ENCODE measurements at regions not wholly inside any gene's neighbourhood (a gene's known extent, or its start where the extent isn't known, plus 50 kb on each side); places are given as distances from the start of the nearest gene placed in this dataset.

- no peak for DNase-seq
Measured at GRCh38 chr13:33373624-33374023, 88.1 kb upstream of the STARD13 start.

- DNase-seq: no peak
Measured at GRCh38 chr13:33375421-33375820, 89.9 kb upstream of the STARD13 start.

GRCh38 chr13:33376212-33376611 is 90.7 kb upstream of the STARD13 start:
- no peak for DNase-seq

GRCh38 chr13:33377411-33377810 is 91.9 kb upstream of the STARD13 start:
- no peak for DNase-seq

DNA sequence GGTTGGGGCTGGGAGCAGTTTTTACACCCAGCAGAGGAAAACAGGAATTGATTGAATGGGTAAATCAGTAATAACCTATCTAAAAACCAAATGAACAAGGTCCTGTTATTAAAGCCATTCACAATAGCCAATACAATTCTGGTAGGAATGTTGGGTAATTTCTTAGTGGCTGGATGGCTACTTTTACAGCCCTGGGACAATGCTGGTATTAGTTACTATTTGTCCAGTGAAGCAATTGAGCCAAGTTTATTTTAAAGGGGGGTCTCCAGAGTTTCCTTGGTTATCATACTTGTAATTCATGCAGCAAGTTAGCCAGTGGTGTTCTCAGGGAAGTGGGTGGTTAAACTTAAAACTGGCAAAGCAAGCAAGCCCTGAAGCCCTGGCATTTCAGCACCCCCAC is 92.3 kb upstream of the STARD13 start:
- no peak for DNase-seq

DNA sequence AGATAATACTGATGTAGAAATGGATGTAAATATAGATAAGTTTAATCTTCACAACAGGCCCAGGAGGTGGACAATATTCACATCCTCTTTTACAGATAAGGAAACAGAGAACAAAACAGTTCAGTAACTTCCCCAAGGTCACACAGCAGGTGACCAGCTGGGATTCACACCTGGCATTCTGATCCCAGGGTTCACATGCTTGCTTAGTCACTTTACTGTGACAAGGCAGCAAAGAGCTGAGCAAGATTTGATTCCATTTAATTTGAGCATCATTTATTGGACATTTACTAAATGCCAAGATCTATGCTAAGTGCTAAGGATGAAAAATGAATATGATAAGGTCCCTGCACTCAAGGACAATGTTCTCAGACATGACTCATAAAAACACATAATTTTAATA is 94.1 kb upstream of the STARD13 start:
- DNase-seq: no peak

- DNase-seq: no peak
Measured at GRCh38 chr13:33380487-33381079, 95.0 kb upstream of the STARD13 start.

- no peak for DNase-seq
Measured at GRCh38 chr13:33381180-33381579, 95.6 kb upstream of the STARD13 start.

- no peak for DNase-seq
Measured at GRCh38 chr13:33381906-33382305, 96.4 kb upstream of the STARD13 start.

DNA sequence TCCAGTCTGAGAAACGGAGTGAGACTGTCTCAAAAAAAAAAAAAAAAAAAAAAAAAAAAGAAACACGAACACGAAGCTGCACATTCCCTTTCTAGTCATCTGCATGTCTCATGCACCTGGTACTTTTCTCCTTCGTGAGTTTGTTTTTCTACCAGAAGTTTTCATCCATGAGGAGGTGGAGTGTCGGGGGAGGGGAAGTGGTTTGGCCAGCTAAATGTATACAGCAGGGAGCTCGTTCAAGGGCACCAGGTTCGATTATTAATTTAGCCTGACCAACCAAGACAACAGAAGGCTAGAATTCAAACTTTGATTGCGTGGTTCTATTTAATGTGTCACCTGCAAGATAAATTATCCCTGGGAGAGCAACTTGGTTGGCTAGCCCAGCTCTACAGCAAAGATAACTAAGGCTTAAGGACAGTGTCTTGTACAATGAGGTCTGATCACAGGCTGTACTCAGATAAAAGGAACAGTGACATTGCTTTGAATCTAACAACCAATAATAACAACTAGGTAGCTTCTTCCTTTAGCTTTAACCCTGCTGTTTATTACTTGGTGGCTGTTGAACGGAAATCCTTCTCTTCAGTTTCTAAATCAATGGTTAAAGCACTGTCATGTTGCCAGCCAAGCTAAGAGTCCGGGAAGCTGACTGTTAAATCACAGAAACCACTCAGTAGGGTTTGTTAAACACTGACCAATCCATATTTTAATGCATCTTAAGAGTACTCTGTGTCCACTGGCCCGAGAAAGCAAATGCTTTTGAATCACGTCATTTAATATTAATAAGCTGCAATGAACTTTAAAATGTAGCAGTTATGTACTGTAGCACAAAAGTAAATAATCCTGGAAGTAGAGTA is 98.4 kb upstream of the STARD13 start:
- no peak for DNase-seq

- DNase-seq: no peak
Measured at GRCh38 chr13:33388286-33388998, 102.9 kb upstream of the STARD13 start.

- DNase-seq: no peak
Measured at GRCh38 chr13:33392794-33393405, 107.3 kb upstream of the STARD13 start.

DNA sequence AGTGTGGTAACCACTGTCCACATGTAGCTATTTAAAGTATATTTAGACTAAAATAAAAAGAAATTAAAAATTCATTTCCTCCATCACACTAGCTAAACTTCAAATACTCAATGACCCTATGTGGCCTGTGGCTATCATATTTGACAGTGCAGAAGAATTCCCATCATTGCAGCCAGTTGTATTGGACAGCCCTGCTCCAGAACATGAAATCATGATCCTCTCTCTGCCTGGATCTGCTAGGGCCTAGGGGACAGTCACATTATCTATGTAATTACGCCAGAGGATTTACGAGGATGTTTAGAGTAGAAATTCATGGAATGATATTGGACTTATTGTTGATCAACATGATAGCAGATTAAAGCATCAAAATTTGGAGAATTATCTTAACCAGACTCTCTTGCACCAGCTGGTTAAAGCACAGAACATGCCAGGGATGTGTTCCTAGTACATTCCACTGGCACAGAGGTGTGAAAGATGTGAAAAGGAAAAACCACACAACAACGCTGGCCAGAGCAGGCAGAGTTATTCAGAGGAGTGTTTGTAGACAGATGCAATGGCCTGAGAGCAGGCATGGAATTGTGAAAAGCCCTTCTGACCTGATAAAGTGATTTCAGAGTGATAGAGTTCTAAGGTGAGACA is 108.9 kb upstream of the STARD13 start:
- no peak for DNase-seq

GRCh38 chr13:33401238-33401637 is 115.7 kb upstream of the STARD13 start:
- no peak for DNase-seq

DNA sequence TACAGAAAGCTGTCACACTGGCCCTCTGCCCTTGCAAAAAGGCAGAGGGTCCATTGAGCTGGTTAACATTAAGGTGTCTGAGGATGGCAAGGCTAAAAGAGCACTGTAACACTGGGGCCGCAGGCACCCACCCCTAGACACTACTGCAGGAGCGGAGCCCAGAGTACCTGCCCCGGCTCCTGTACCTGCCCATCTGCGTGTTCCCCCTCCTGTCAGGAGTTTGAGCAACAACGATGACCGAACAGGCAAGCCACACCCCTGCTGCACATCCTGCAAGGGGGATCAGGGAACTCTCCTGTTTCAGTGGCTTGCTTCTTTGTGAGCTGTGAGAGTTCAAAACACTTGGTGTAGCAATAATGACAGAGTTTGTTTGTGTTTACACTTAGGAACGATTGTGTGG is 117.4 kb upstream of the STARD13 start:
- no peak for DNase-seq

- DNase-seq: no peak
Measured at GRCh38 chr13:33403807-33404362, 118.3 kb upstream of the STARD13 start.

GRCh38 chr13:33405371-33405770 is 119.8 kb upstream of the STARD13 start:
- no peak for DNase-seq

- DNase-seq: no peak
Measured at GRCh38 chr13:33409673-33410510, 124.3 kb upstream of the STARD13 start.

GRCh38 chr13:33410619-33411018 is 125.1 kb upstream of the STARD13 start:
- no peak for DNase-seq

DNA sequence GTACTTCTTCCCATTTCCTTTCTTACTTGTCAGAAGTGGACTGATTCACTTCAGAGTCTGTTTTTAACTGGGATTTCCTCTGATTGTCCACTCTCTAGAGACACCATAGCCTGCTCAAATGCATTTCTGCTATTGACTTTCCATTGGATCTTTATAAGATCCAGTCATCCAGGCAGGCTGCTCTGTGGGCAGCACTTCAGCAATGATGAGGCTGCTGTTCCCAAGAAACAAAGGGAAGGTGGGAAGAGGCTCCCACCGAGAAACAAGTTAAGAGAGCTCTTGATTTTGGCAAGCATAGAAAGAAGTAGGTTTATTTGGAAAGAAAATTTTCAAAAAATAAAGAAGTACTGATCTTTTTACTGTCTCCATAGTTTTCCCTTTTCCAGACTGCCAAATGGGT is 125.8 kb upstream of the STARD13 start:
- DNase-seq: no peak

GRCh38 chr13:33415822-33416221 is 130.3 kb upstream of the STARD13 start:
- DNase-seq: no peak

Data from fibroblast of upper back skin (primary cell).